HT1080 (cell line): ENCODE measurements at regions not wholly inside any gene's neighbourhood (a gene's known extent, or its start where the extent isn't known, plus 50 kb on each side); places are given as distances from the start of the nearest gene placed in this dataset.

Experiments used
- DNase-seq: peaks from one replicate; pipeline ENCODE4 v3.0.0-alpha.2; 2015; ENCODE audit warnings: low read depth

DNA sequence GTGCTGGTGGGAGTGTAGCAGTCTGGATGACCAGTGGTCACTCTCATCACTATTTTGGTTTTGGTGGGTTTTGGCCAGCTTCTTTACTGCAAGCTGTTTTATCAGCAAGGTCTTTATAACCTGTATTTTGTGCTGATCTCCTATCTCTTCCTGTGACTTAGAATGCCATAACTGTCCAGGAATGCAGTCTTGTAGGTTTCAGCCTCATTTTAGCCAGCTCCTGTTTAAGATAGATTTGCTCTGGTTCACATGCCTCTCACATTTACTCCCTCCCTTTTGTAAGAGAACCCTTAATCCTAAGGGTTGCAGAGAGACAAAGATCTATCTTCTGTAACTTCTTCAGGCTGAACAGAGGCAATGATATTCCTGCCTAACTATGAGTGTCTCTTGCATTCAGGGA is 51.2 kb upstream of the INHBA start:
- no peak for DNase-seq
